ENCODE measurements at regions not wholly inside any gene's neighbourhood (a gene's known extent, or its start where the extent isn't known, plus 50 kb on each side); places are given as distances from the start of the nearest gene placed in this dataset.
"Not testable (repeated sequence)": the region's sequence is repeated elsewhere in the genome, so short reads cannot be mapped to it uniquely, and the experiment has no call there.

GRCh38 chr10:78207216-78207615 is 173.6 kb downstream of the RPS24 start:
- DNase-seq (ENCODE audit: extremely low read depth in 1 of 2, low read depth in 1 of 2) = no peak

- DNase-seq (ENCODE audit: extremely low read depth in 1 of 2, low read depth in 1 of 2) = no peak
Observed at GRCh38 chr10:78207776-78208175, 174.1 kb downstream of the RPS24 start.

- DNase-seq (ENCODE audit: extremely low read depth in 1 of 2, low read depth in 1 of 2) = no peak
Observed at GRCh38 chr10:78209970-78210369, 176.3 kb downstream of the RPS24 start.

GRCh38 chr10:78210548-78210947 is 176.9 kb downstream of the RPS24 start:
- no peak for DNase-seq (ENCODE audit: extremely low read depth in 1 of 2, low read depth in 1 of 2)

GRCh38 chr10:78210976-78211375 is 177.3 kb downstream of the RPS24 start:
- no peak for DNase-seq (ENCODE audit: extremely low read depth in 1 of 2, low read depth in 1 of 2)

GRCh38 chr10:78211561-78212051 is 177.9 kb downstream of the RPS24 start:
- no peak for DNase-seq (ENCODE audit: extremely low read depth in 1 of 2, low read depth in 1 of 2)

GRCh38 chr10:78212060-78212785 is 178.6 kb downstream of the RPS24 start:
- DNase-seq (ENCODE audit: extremely low read depth in 1 of 2, low read depth in 1 of 2) = no peak

- DNase-seq (ENCODE audit: extremely low read depth in 1 of 2, low read depth in 1 of 2) = no peak
Observed at GRCh38 chr10:78212786-78213175, 179.1 kb downstream of the RPS24 start.

GRCh38 chr10:78214955-78215354 is 181.3 kb downstream of the RPS24 start:
- no peak for DNase-seq (ENCODE audit: extremely low read depth in 1 of 2, low read depth in 1 of 2)

- DNase-seq (ENCODE audit: extremely low read depth in 1 of 2, low read depth in 1 of 2) = no peak
Observed at GRCh38 chr10:78215645-78216044, 182.0 kb downstream of the RPS24 start.

GRCh38 chr10:78217336-78217735 is 183.7 kb downstream of the RPS24 start:
- no peak for DNase-seq (ENCODE audit: extremely low read depth in 1 of 2, low read depth in 1 of 2)

GRCh38 chr10:78218798-78219490 is 185.3 kb downstream of the RPS24 start:
- DNase-seq (ENCODE audit: extremely low read depth in 1 of 2, low read depth in 1 of 2) = no peak

GRCh38 chr10:78219568-78219967 is 185.9 kb downstream of the RPS24 start:
- DNase-seq (ENCODE audit: extremely low read depth in 1 of 2, low read depth in 1 of 2) = not testable (repeated sequence)

GRCh38 chr10:78220781-78221180 is 187.1 kb downstream of the RPS24 start:
- no peak for DNase-seq (ENCODE audit: extremely low read depth in 1 of 2, low read depth in 1 of 2)

- DNase-seq (ENCODE audit: extremely low read depth in 1 of 2, low read depth in 1 of 2) = no peak
Observed at GRCh38 chr10:78222096-78222790, 188.6 kb downstream of the RPS24 start.

GRCh38 chr10:78223088-78223487 is 189.4 kb downstream of the RPS24 start:
- DNase-seq (ENCODE audit: extremely low read depth in 1 of 2, low read depth in 1 of 2) = no peak

GRCh38 chr10:78224602-78225001 is 190.9 kb downstream of the RPS24 start:
- DNase-seq (ENCODE audit: extremely low read depth in 1 of 2, low read depth in 1 of 2) = no peak

GRCh38 chr10:78225594-78225993 is 191.9 kb downstream of the RPS24 start:
- no peak for DNase-seq (ENCODE audit: extremely low read depth in 1 of 2, low read depth in 1 of 2)

GRCh38 chr10:78229489-78229888 is 195.8 kb downstream of the RPS24 start:
- DNase-seq (ENCODE audit: extremely low read depth in 1 of 2, low read depth in 1 of 2) = no peak

GRCh38 chr10:78229950-78230675 is 196.4 kb downstream of the RPS24 start:
- no peak for DNase-seq (ENCODE audit: extremely low read depth in 1 of 2, low read depth in 1 of 2)

- DNase-seq (ENCODE audit: extremely low read depth in 1 of 2, low read depth in 1 of 2) = no peak
Observed at GRCh38 chr10:78231327-78231726, 197.7 kb downstream of the RPS24 start.

Data from stimulated activated CD8-positive, alpha-beta memory T cell treated with anti-CD3 and anti-CD28 coated beads, Interleukin-7, amount 100 ng/mL, for 48 hours (primary cell).